Lower lobe of right lung (tissue), 2 donors: ENCODE measurements at regions not wholly inside any gene's neighbourhood (a gene's known extent, or its start where the extent isn't known, plus 50 kb on each side); places are given as distances from the start of the nearest gene placed in this dataset.

ENCODE experiments used
- ATAC-seq, 2 donors: fragments of 200-7000 bp; cut with Tn5 transposase; one replicate each; pipeline ENCODE4 v1.9.1; 2020 to 2022; ENCODE audit warnings: mild to moderate bottlenecking in 2 of 2, moderate library complexity in 2 of 2
- DNase-seq: peaks from one replicate; pipeline ENCODE4 v3.0.0-alpha.2; 2020
- H3K27ac ChIP-seq: fragments of 200-600 bp; one replicate; pipeline ENCODE4 v1.8.0; 2022
- H3K27me3 ChIP-seq: fragments of 200-600 bp; one replicate; pipeline ENCODE4 v1.8.0; 2022; ENCODE audit warnings: low read depth
- H3K36me3 ChIP-seq: fragments of 200-600 bp; one replicate; pipeline ENCODE4 v1.8.0; 2022; ENCODE audit warnings: mild to moderate bottlenecking
- H3K4me1 ChIP-seq: fragments of 200-600 bp; one replicate; pipeline ENCODE4 v1.8.0; 2022
- H3K4me3 ChIP-seq: fragments of 200-600 bp; one replicate; pipeline ENCODE4 v1.8.0; 2022; ENCODE audit warnings: mild to moderate bottlenecking
- H3K9me3 ChIP-seq: fragments of 200-600 bp; one replicate; pipeline ENCODE4 v1.8.0; 2022
- CTCF ChIP-seq: fragments of 200-600 bp; IDR thresholded peaks from one replicate; pipeline ENCODE4 v1.8.0; 2022; ENCODE audit warnings: antibody characterized with exemption, mild to moderate bottlenecking
- intact Hi-C: fragments of 100-400 bp; cut with DNase I; formaldehyde crosslinking; loops from one replicate; pipeline ENCODE4 v1.11.0; 2022
- donor health status: DM: no; HTN: yes; CAD: no; lungs with severe emphysema.

DNA sequence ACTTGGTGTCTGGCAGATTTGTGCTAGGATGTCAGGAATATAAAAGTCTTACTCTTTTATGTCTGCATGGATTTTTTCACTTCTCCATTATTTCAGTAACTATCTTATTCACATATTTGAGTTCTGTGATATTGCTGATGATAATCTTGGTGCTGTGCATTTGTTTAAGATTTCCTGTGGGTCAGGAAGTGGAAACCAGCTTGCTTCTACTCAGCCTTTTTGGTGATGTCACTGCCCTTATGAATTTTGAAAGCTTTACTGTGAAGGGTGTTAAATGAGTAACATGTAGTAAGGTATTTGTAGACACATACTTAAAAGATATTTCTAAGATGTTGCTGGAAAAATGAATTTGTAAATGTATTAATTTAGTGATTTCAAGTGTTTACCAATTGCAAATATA lies 69.5 kb upstream of the VOPP1 start:
- Histone ChIP-seq H3K27ac (no peak overlapping the region), H3K27me3 (no peaks in the 10 kb centered on the region), H3K9me3 (no peaks in the 10 kb centered on the region), H3K4me3 (no peak overlapping the region), H3K4me1 (no peaks in the 10 kb centered on the region), H3K36me3 (no peaks in the 10 kb centered on the region)
- no peak for ATAC-seq
- intact Hi-C loops, result no loop called here
- no peak for DNase-seq
- no peak for TF ChIP-seq CTCF

GRCh38 chr7:55641273-55641691 lies 69.0 kb upstream of the VOPP1 start:
- H3K27ac ChIP-seq, result no peak overlapping the region
- peak; percentile 90 to 92 for ATAC-seq
- H3K9me3 ChIP-seq, result no peaks in the 10 kb centered on the region
- H3K4me3 ChIP-seq, result no peak overlapping the region
- H3K4me1 ChIP-seq, result no peaks in the 10 kb centered on the region
- peak; percentile 71 for TF ChIP-seq CTCF
- H3K27me3 ChIP-seq, result no peaks in the 10 kb centered on the region
- intact Hi-C loops, result no loop called here
- DNase-seq, result no peak
- no peaks in the 10 kb centered on the region for H3K36me3 ChIP-seq

DNA sequence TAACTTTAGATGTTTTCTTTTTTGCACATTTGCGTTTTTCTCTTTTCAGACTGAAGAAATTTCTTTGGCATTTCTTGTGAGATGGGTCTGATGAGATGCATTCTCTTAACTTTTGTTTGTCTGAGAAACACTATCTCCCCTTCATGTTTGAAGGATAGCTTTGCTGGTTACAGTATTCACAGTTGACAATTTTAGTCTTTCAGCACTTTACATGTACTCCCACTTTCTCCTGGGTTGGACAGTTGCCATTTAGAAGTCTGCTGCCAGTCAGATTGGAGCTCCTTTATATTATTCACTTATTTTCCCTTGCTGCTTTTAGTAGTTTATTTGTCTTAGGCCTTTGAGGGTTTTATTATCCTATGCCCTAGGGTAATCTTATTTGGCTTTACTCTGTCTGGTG lies 67.3 kb upstream of the VOPP1 start:
- intact Hi-C loops, result no loop called here
- DNase-seq, result no peak
- Histone ChIP-seq H3K4me1 (no peaks in the 10 kb centered on the region), H3K27ac (no peak overlapping the region), H3K27me3 (no peaks in the 10 kb centered on the region), H3K9me3 (no peaks in the 10 kb centered on the region), H3K4me3 (no peak overlapping the region), H3K36me3 (no peaks in the 10 kb centered on the region)
- no peak for TF ChIP-seq CTCF
- ATAC-seq, result no peak

GRCh38 chr7:55629051-55629677 lies 56.9 kb upstream of the VOPP1 start:
- no peaks in the 10 kb centered on the region for H3K9me3 ChIP-seq
- no peak overlapping the region for H3K27ac ChIP-seq
- H3K36me3 ChIP-seq, result no peaks in the 10 kb centered on the region
- TF ChIP-seq CTCF, result no peak
- no peaks in the 10 kb centered on the region for H3K4me1 ChIP-seq
- no peak overlapping the region for H3K4me3 ChIP-seq
- no peaks in the 10 kb centered on the region for H3K27me3 ChIP-seq
- intact Hi-C loops, result no loop called here
- ATAC-seq (no peak), DNase-seq (no peak)

- intact Hi-C loops, result no loop called here
- H3K27ac ChIP-seq, result no peak overlapping the region
- H3K27me3 ChIP-seq, result no peaks in the 10 kb centered on the region
- no peaks in the 10 kb centered on the region for H3K36me3 ChIP-seq
- H3K9me3 ChIP-seq, result no peaks in the 10 kb centered on the region
- no peak overlapping the region for H3K4me3 ChIP-seq
- DNase-seq (no peak), ATAC-seq (no peak)
- no peaks in the 10 kb centered on the region for H3K4me1 ChIP-seq
- no peak for TF ChIP-seq CTCF
These were observed 52.5 kb upstream of the VOPP1 start for GRCh38 chr7:55624813-55625212.
